DND-41 (cell line): ENCODE measurements at regions not wholly inside any gene's neighbourhood (a gene's known extent, or its start where the extent isn't known, plus 50 kb on each side); places are given as distances from the start of the nearest gene placed in this dataset.

Source experiments
- ATAC-seq: fragments of 200-7000 bp; cut with Tn5 transposase; 3 replicates; pipeline ENCODE4 v1.9.1; 2021; ENCODE audit warnings: low read depth; ENCODE audit not compliant: insufficient read depth
- DNase-seq: peaks from one replicate; pipeline ENCODE4 v3.0.0-alpha.2; 2020
- H2AFZ ChIP-seq: 2 replicates; pipeline ENCODE4 v1.6.0; 2012; ENCODE audit warnings: low read depth, low read length
- H3K27ac ChIP-seq: 2 replicates; pipeline ENCODE4 v1.5.1; 2012; ENCODE audit warnings: low read length, inconsistent platforms
- H3K27me3 ChIP-seq: fragments of 200-600 bp; sonication (generic); 2 replicates; pipeline ENCODE4 v1.6.0; 2012; ENCODE audit warnings: low read length, mild to moderate bottlenecking, inconsistent platforms; ENCODE audit not compliant: insufficient read depth, poor library complexity
- H3K36me3 ChIP-seq: 2 replicates; pipeline ENCODE4 v1.5.1; 2012; ENCODE audit warnings: low read length, inconsistent platforms; ENCODE audit not compliant: insufficient read depth
- H3K4me1 ChIP-seq: 2 replicates; pipeline ENCODE4 v1.5.1; 2012; ENCODE audit warnings: mild to moderate bottlenecking, low read length; ENCODE audit not compliant: insufficient read depth
- H3K4me2 ChIP-seq: 2 replicates; pipeline ENCODE4 v1.6.0; 2012; ENCODE audit warnings: mild to moderate bottlenecking, moderate library complexity, low read length, inconsistent platforms; ENCODE audit not compliant: insufficient read depth
- H3K4me3 ChIP-seq, 2 experiments: fragments of 200-600 bp in 1 of 2; shearing (Covaris generic) in 1 of 2; 2 replicates each; pipeline ENCODE4 v1.5.1; 2012 to 2016; ENCODE audit warnings: inconsistent platforms in 2 of 2, low read length in 2 of 2, mild to moderate bottlenecking in 2 of 2, low read depth in 1 of 2, moderate library complexity in 1 of 2
- H3K79me2 ChIP-seq: 2 replicates; pipeline ENCODE4 v1.6.0; 2012; ENCODE audit warnings: low read length, inconsistent platforms; ENCODE audit not compliant: insufficient read depth
- H3K9ac ChIP-seq: 2 replicates; pipeline ENCODE4 v1.6.0; 2012; ENCODE audit warnings: low read depth, mild to moderate bottlenecking, inconsistent platforms, low read length, moderate library complexity
- H3K9me3 ChIP-seq: 2 replicates; pipeline ENCODE4 v1.5.1; 2012; ENCODE audit warnings: low read length, moderate library complexity, mild to moderate bottlenecking, inconsistent platforms; ENCODE audit not compliant: insufficient read depth, severe bottlenecking
- H4K20me1 ChIP-seq: 2 replicates; pipeline ENCODE4 v1.6.0; 2012; ENCODE audit warnings: low read length; ENCODE audit not compliant: insufficient read depth
- EZH2 ChIP-seq: IDR thresholded peaks from 3 replicates; pipeline ENCODE4 v1.6.1; 2012; ENCODE audit warnings: borderline replicate concordance, low read depth, mild to moderate bottlenecking, moderate library complexity, low read length, inconsistent platforms; ENCODE audit not compliant: severe bottlenecking
- TF ChIP-seq, protein P1 (sequence below): IDR thresholded peaks from 2 replicates; pipeline ENCODE4 v1.5.1; 2012; ENCODE audit warnings: borderline replicate concordance, low read length, moderate library complexity, mild to moderate bottlenecking; ENCODE audit not compliant: poor library complexity, severe bottlenecking; ENCODE audit errors: extremely low read depth

DNA sequence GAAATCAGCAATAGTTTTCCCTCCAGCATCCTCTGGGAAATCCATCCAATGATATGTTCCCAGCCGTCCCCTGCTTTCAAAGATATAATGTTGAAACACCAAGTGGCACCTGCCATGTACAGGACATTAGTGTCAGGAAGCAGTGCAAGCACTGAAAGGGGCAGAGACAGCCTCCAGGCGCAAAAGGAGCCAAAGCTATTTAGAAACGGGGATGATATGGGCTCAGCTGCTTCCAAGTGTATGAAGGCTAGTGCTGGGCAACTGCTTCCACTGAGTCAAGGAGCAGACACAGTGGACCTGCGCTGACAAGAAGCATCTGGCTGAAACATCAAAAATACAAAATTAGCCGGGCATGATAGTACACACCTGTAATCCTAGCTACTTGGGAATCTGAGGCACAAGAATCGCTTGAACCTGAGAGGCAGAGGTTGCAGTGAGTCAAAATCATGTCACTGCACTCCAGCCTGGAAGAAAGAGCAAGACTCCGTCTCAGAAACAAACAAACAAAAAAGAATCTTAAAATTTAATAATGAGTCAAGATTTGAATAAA, 119.7 kb downstream of the AQP9 start:
- TF ChIP-seq, protein P1, sequence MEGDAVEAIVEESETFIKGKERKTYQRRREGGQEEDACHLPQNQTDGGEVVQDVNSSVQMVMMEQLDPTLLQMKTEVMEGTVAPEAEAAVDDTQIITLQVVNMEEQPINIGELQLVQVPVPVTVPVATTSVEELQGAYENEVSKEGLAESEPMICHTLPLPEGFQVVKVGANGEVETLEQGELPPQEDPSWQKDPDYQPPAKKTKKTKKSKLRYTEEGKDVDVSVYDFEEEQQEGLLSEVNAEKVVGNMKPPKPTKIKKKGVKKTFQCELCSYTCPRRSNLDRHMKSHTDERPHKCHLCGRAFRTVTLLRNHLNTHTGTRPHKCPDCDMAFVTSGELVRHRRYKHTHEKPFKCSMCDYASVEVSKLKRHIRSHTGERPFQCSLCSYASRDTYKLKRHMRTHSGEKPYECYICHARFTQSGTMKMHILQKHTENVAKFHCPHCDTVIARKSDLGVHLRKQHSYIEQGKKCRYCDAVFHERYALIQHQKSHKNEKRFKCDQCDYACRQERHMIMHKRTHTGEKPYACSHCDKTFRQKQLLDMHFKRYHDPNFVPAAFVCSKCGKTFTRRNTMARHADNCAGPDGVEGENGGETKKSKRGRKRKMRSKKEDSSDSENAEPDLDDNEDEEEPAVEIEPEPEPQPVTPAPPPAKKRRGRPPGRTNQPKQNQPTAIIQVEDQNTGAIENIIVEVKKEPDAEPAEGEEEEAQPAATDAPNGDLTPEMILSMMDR = no peak
- TF ChIP-seq EZH2 = no peak
- H3K27ac ChIP-seq = no peak overlapping the region
- H3K9me3 ChIP-seq = no peaks in the 10 kb centered on the region
- no peaks in the 10 kb centered on the region for H3K27me3 ChIP-seq
- no peaks in the 10 kb centered on the region for H3K4me1 ChIP-seq
- no peaks in the 10 kb centered on the region for H4K20me1 ChIP-seq
- no peak for DNase-seq
- no peak overlapping the region for H3K9ac ChIP-seq
- no peak overlapping the region for H2AFZ ChIP-seq
- no peak for ATAC-seq
- no peak overlapping the region for H3K4me2 ChIP-seq
- no peaks in the 10 kb centered on the region for H3K79me2 ChIP-seq
- H3K36me3 ChIP-seq = no peaks in the 10 kb centered on the region
- no peak overlapping the region for H3K4me3 ChIP-seq

DNA sequence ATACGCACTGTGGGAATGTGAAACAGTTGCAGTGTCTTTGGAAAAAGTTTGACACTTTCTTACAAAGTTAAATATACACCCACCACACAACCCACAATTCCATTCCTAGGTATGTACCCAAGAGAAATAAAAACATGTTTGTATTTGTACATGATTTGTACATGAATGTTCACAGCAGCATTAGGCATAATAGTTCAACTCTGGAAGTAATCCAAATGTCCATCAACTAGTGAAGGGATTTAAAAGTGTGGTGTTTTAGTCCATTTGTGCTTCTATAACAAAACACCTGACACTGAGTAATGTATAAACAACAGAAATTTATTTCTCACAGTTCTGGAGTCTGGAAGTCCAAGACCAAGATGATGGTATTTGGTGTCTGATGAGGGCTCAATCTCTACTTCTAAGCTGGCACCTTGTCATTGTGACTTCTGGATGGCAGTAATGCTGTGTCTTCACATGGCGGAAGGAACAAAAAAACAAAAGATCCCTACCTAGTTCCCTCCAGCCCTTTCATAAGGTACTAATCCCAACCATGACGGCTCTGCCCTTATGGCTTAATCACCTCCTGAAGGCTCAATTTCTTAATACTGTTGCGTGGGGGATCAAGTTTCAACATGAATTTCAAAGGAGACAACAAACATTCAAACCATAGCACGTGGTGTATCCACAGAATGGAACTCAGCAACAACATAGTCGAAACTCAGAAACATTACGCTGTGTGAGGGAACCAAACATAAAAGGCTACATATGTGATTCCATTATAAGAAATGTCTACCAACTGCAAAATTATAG, 120.5 kb downstream of the AQP9 start:
- Histone ChIP-seq H4K20me1 (no peaks in the 10 kb centered on the region), H3K4me1 (peaks cover 2% of the 10 kb centered on the region; the same call in 1 of the 2 replicates), H2AFZ (no peak overlapping the region), H3K4me3 (no peak overlapping the region), H3K79me2 (no peaks in the 10 kb centered on the region), H3K9ac (no peak overlapping the region), H3K4me2 (no peak overlapping the region), H3K9me3 (no peaks in the 10 kb centered on the region), H3K27me3 (no peaks in the 10 kb centered on the region), H3K36me3 (no peaks in the 10 kb centered on the region), H3K27ac (no peak overlapping the region)
- TF ChIP-seq EZH2 = no peak
- TF ChIP-seq, protein P1 = no peak
- no peak for ATAC-seq
- DNase-seq = no peak

DNA sequence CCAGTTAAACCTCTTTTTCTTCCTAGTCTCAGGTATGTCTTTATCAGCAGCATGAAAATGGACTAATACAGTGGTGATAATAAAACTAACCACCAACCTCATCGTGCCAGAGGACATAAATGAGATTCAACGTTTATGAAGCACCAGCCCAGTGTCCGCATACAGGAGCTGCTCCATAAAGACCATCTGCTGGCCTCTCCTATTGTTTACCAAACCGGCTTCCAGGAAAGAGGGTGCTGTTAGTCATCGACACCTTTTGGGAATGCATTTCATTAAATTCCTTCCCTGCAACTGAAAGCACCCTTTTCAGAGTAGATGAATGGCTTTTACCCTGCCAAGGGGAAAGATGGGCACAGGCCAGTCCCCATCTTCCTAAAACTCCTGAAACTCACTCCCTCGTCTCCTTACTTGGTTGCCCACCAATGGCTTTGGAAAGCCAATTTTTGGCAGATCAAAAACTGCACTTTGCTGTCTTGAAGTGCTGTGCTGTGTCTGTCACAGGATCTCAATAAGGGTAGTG, 122.1 kb downstream of the AQP9 start:
- H4K20me1 ChIP-seq = no peaks in the 10 kb centered on the region
- DNase-seq = no peak
- H3K9ac ChIP-seq = no peak overlapping the region
- peaks cover 15% of the 10 kb centered on the region for H3K4me1 ChIP-seq
- no peaks in the 10 kb centered on the region for H3K79me2 ChIP-seq
- no peaks in the 10 kb centered on the region for H3K36me3 ChIP-seq
- no peak for ATAC-seq
- H3K9me3 ChIP-seq = no peaks in the 10 kb centered on the region
- no peak overlapping the region for H3K4me2 ChIP-seq
- no peaks in the 10 kb centered on the region for H3K27me3 ChIP-seq
- no peak overlapping the region for H3K27ac ChIP-seq
- H2AFZ ChIP-seq = no peak overlapping the region
- no peak for TF ChIP-seq EZH2
- TF ChIP-seq, protein P1 = no peak
- no peak overlapping the region for H3K4me3 ChIP-seq
